ENCODE measurements at regions not wholly inside any gene's neighbourhood (a gene's known extent, or its start where the extent isn't known, plus 50 kb on each side); places are given as distances from the start of the nearest gene placed in this dataset.

GRCh38 chr22:47965896-47966295 is 1203.4 kb downstream of the TBC1D22A start:
- no peak for ATAC-seq
- H3K4me3 ChIP-seq, result no peak overlapping the region
- DNase-seq, result no peak
- no peaks in the 10 kb centered on the region for H3K9me3 ChIP-seq
- H3K36me3 ChIP-seq (ENCODE audit: insufficient read depth in 1 of 2, low read depth in 1 of 2), result no peaks in the 10 kb centered on the region
- intact Hi-C loops (cut with DNase I), result no loop called here
- H3K27ac ChIP-seq, result no peak overlapping the region
- 94 to 98% (median 98%) methylated on average over 3 of the region's 3 CpGs for WGBS, 3 donors
- TF ChIP-seq CTCF (IDR thresholded peaks at IDR 0.05), result no peak
- H3K27me3 ChIP-seq (ENCODE audit: insufficient read depth in 3 of 3, low read length in 2 of 3), result peaks cover 0 to 2% (median 2%) of the 10 kb centered on the region in 3 donors
- no peaks in the 10 kb centered on the region for H3K4me1 ChIP-seq

- intact Hi-C loops (cut with DNase I), result no loop called here
- no peaks in the 10 kb centered on the region for H3K9me3 ChIP-seq
- H3K4me3 ChIP-seq, result no peak overlapping the region
- WGBS, 3 donors, result 78 to 88% (median 85%) methylated on average over 6 of the region's 6 CpGs
- no peaks in the 10 kb centered on the region for H3K36me3 ChIP-seq (ENCODE audit: insufficient read depth in 1 of 2, low read depth in 1 of 2)
- DNase-seq, result no peak
- H3K4me1 ChIP-seq, result no peaks in the 10 kb centered on the region
- TF ChIP-seq CTCF (IDR thresholded peaks at IDR 0.05), result no peak
- peaks cover 0 to 2% (median 2%) of the 10 kb centered on the region in 3 donors for H3K27me3 ChIP-seq (ENCODE audit: insufficient read depth in 3 of 3, low read length in 2 of 3)
- ATAC-seq, result no peak
- no peak overlapping the region for H3K27ac ChIP-seq
Observed at GRCh38 chr22:47965066-47965465, 1202.6 kb downstream of the TBC1D22A start.

GRCh38 chr22:47963660-47964059 is 1201.2 kb downstream of the TBC1D22A start:
- intact Hi-C loops (cut with DNase I), result no loop called here
- peaks cover 0 to 2% (median 2%) of the 10 kb centered on the region in 3 donors for H3K27me3 ChIP-seq (ENCODE audit: insufficient read depth in 3 of 3, low read length in 2 of 3)
- no peaks in the 10 kb centered on the region for H3K4me1 ChIP-seq
- no peak overlapping the region for H3K27ac ChIP-seq
- no peak for ATAC-seq
- H3K36me3 ChIP-seq (ENCODE audit: insufficient read depth in 1 of 2, low read depth in 1 of 2), result no peaks in the 10 kb centered on the region
- no peak for TF ChIP-seq CTCF (IDR thresholded peaks at IDR 0.05)
- no peak for DNase-seq
- H3K9me3 ChIP-seq, result peaks cover 6% of the 10 kb centered on the region
- 84 to 92% (median 89%) methylated on average over 6 of the region's 6 CpGs for WGBS, 3 donors
- no peak overlapping the region for H3K4me3 ChIP-seq

DNA sequence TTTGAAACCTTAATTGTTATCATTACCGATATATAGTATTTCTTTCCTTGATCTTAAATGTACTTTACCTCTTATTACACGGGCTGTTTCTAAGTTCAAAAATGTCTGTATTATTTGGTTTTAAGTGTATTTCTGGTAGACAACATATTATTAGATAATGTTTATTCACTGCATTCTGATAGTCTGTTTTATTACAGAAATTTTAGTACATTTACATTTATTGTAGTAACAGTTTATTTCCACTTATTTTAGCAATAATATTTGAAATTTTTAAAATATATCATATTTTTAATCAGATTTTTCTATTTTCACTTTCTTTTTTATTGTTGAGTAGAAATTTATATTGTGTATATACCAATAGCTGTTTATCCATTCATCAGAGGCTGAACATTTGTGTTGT is 1195.2 kb downstream of the TBC1D22A start:
- 91 to 97% (median 92%) methylated on average over 2 of the region's 2 CpGs for WGBS, 3 donors
- ATAC-seq (no peak), DNase-seq (no peak)
- Histone ChIP-seq H3K27ac (no peak overlapping the region), H3K9me3 (peaks cover 19% of the 10 kb centered on the region), H3K27me3 (ENCODE audit: insufficient read depth in 3 of 3, low read length in 2 of 3) (peaks cover 0 to 5% (median 2%) of the 10 kb centered on the region in 3 donors), H3K4me3 (no peak overlapping the region), H3K36me3 (ENCODE audit: insufficient read depth in 1 of 2, low read depth in 1 of 2) (no peaks in the 10 kb centered on the region), H3K4me1 (no peaks in the 10 kb centered on the region)
- intact Hi-C loops (cut with DNase I), result no loop called here
- TF ChIP-seq CTCF (IDR thresholded peaks at IDR 0.05), result no peak

GRCh38 chr22:47954107-47954506 is 1191.7 kb downstream of the TBC1D22A start:
- peaks cover 18% of the 10 kb centered on the region for H3K9me3 ChIP-seq
- intact Hi-C loops (cut with DNase I), result no loop called here
- DNase-seq (no peak), ATAC-seq (no peak)
- no peaks in the 10 kb centered on the region for H3K4me1 ChIP-seq
- H3K4me3 ChIP-seq, result no peak overlapping the region
- WGBS, 3 donors, result 73 to 77% (median 74%) methylated on average over 7 of the region's 7 CpGs
- no peaks in the 10 kb centered on the region for H3K36me3 ChIP-seq (ENCODE audit: insufficient read depth in 1 of 2, low read depth in 1 of 2)
- H3K27ac ChIP-seq, result no peak overlapping the region
- no peak for TF ChIP-seq CTCF (IDR thresholded peaks at IDR 0.05)
- H3K27me3 ChIP-seq (ENCODE audit: insufficient read depth in 3 of 3, low read length in 2 of 3), result peaks cover 4 to 6% (median 5%) of the 10 kb centered on the region in 3 donors

Data from psoas muscle (tissue), 7 donors.